IMR-90 (cell line): ENCODE measurements at regions not wholly inside any gene's neighbourhood (a gene's known extent, or its start where the extent isn't known, plus 50 kb on each side); places are given as distances from the start of the nearest gene placed in this dataset.

Source experiments
- ATAC-seq: fragments of 200-7000 bp; cut with Tn5 transposase; 2 replicates; pipeline ENCODE4 v1.9.1; 2020; ENCODE audit warnings: low read depth, mild to moderate bottlenecking, moderate library complexity
- BruUV-seq: library from RNA; stranded (reverse); fragments of 400-500 nt; replicated peaks from 2 replicates; lab custom pipeline; 2021; lab: Mats Ljungman, UMichigan
- CTCF ChIA-PET: fragments of 300-600 bp; formaldehyde crosslinking; extraction: SDS; loops from one replicate; lab custom pipeline; 2021; ENCODE audit warnings: antibody characterized with exemption; lab: Yijun Ruan, JAX
- POLR2A ChIA-PET: fragments of 300-600 bp; sonication (Branson Sonifier 250); formaldehyde crosslinking; loops from one replicate; lab custom pipeline; 2022; ENCODE audit warnings: antibody characterized with exemption; ENCODE audit not compliant: unreplicated experiment; lab: Charles Lee
- DNase-seq: peaks from one replicate; pipeline ENCODE4 v3.0.0; 2013
- H2AFZ ChIP-seq: replicated peaks from 2 replicates; pipeline ENCODE3; 2013; ENCODE audit warnings: low read length, mild to moderate bottlenecking; ENCODE audit not compliant: poor library complexity
- H2AK5ac ChIP-seq: 2 replicates; pipeline ENCODE4 v1.6.1; 2013; ENCODE audit warnings: low read depth, low read length, inconsistent platforms
- H2AK9ac ChIP-seq: replicated peaks from 2 replicates; pipeline ENCODE3; 2013; ENCODE audit warnings: mild to moderate bottlenecking, low read depth, low read length, moderate library complexity; ENCODE audit not compliant: poor library complexity
- H2BK120ac ChIP-seq: 2 replicates; pipeline ENCODE4 v1.6.1; 2013; ENCODE audit warnings: low read depth, low read length, inconsistent platforms
- H2BK15ac ChIP-seq: 3 replicates; pipeline ENCODE4 v1.6.1; 2013; ENCODE audit warnings: low read depth, low read length, inconsistent platforms
- H2BK20ac ChIP-seq: 2 replicates; pipeline ENCODE4 v1.6.1; 2013; ENCODE audit warnings: low read depth, mild to moderate bottlenecking, inconsistent platforms, low read length, moderate library complexity
- H2BK5ac ChIP-seq: 2 replicates; pipeline ENCODE4 v1.6.1; 2013; ENCODE audit warnings: mild to moderate bottlenecking, low read depth, low read length, inconsistent platforms; ENCODE audit not compliant: poor library complexity, severe bottlenecking
- H3K14ac ChIP-seq: replicated peaks from 2 replicates; pipeline ENCODE4 v1.6.1; 2013; ENCODE audit warnings: low read depth, low read length, inconsistent platforms
- H3K18ac ChIP-seq: 2 replicates; pipeline ENCODE4 v1.6.1; 2013; ENCODE audit warnings: low read depth, low read length, control low read depth
- H3K23ac ChIP-seq: 2 replicates; pipeline ENCODE4 v1.6.1; 2013; ENCODE audit warnings: low read depth, low read length, inconsistent platforms
- H3K27ac ChIP-seq: 2 replicates; pipeline ENCODE4 v1.5.1; 2013; ENCODE audit warnings: mild to moderate bottlenecking, control low read depth, low read length; ENCODE audit not compliant: insufficient read depth
- H3K27me3 ChIP-seq: 2 replicates; pipeline ENCODE4 v1.6.1; 2013; ENCODE audit warnings: low read length; ENCODE audit not compliant: control insufficient read depth, insufficient read depth
- H3K36me3 ChIP-seq: 2 replicates; pipeline ENCODE4 v1.6.1; 2013; ENCODE audit warnings: low read length, mixed read lengths; ENCODE audit not compliant: control insufficient read depth, insufficient read depth
- H3K4ac ChIP-seq: 2 replicates; pipeline ENCODE4 v1.6.1; 2013; ENCODE audit warnings: low read depth, low read length, inconsistent platforms
- H3K4me1 ChIP-seq: 2 replicates; pipeline ENCODE4 v1.6.1; 2013; ENCODE audit warnings: low read length, mixed read lengths; ENCODE audit not compliant: control insufficient read depth, insufficient read depth
- H3K4me2 ChIP-seq: 2 replicates; pipeline ENCODE4 v1.6.1; 2013; ENCODE audit warnings: low read depth, mild to moderate bottlenecking, control low read depth, low read length, moderate library complexity
- H3K4me3 ChIP-seq: 2 replicates; pipeline ENCODE4 v1.5.1; 2013; ENCODE audit warnings: low read depth, mild to moderate bottlenecking, control low read depth, low read length, moderate library complexity; ENCODE audit not compliant: insufficient read depth
- H3K56ac ChIP-seq: 2 replicates; pipeline ENCODE4 v1.6.1; 2013; ENCODE audit warnings: low read length, inconsistent platforms; ENCODE audit not compliant: insufficient read depth; ENCODE audit errors: extremely low read depth
- H3K79me1 ChIP-seq, 2 experiments: 2 replicates each; pipeline ENCODE4 v1.6.1; 2013; ENCODE audit warnings: low read length in 2 of 2, inconsistent platforms in 1 of 2, low read depth in 1 of 2
- H3K9ac ChIP-seq: 2 replicates; pipeline ENCODE4 v1.6.1; 2013; ENCODE audit warnings: low read depth, low read length, control low read depth
- H3K9me1 ChIP-seq: 2 replicates; pipeline ENCODE4 v1.6.1; 2013; ENCODE audit warnings: low read length, inconsistent platforms; ENCODE audit not compliant: insufficient read depth
- H3K9me3 ChIP-seq: 2 replicates; pipeline ENCODE4 v1.6.1; 2013; ENCODE audit warnings: low read length; ENCODE audit not compliant: control insufficient read depth, insufficient read depth
- H4K20me1 ChIP-seq: 2 replicates; pipeline ENCODE4 v1.6.1; 2013; ENCODE audit warnings: low read length, inconsistent platforms; ENCODE audit not compliant: insufficient read depth
- H4K5ac ChIP-seq: 2 replicates; pipeline ENCODE4 v1.6.1; 2013; ENCODE audit warnings: mild to moderate bottlenecking, low read depth, low read length, control low read depth
- H4K8ac ChIP-seq, 2 experiments: 2 replicates each; pipeline ENCODE4 v1.6.1; 2013; ENCODE audit warnings: low read depth in 2 of 2, low read length in 2 of 2, control low read depth in 1 of 2, inconsistent platforms in 1 of 2
- H4K91ac ChIP-seq: 2 replicates; pipeline ENCODE4 v1.6.1; 2013; ENCODE audit warnings: low read depth, low read length, inconsistent platforms; ENCODE audit not compliant: insufficient read depth
- CEBPB ChIP-seq: IDR thresholded peaks from 2 replicates; pipeline ENCODE4 v1.6.1; 2012; ENCODE audit warnings: low read depth, low read length, improper control_type of control experiment
- FOS ChIP-seq: fragments of 150-350 bp; IDR thresholded peaks from 2 replicates; pipeline ENCODE4 v1.6.1; 2016; ENCODE audit warnings: low read depth, low read length
- MXI1 ChIP-seq: IDR thresholded peaks from 2 replicates; pipeline ENCODE4 v1.6.1; 2012; ENCODE audit warnings: low read depth, mild to moderate bottlenecking, low read length, moderate library complexity, borderline replicate concordance
- POLR2A ChIP-seq: IDR thresholded peaks from 2 replicates; pipeline ENCODE4 v1.6.1; 2012; ENCODE audit warnings: mild to moderate bottlenecking, low read depth, low read length
- WGBS, 2 experiments: methylation state at CpG; one replicate each; pipeline versions ENCODE4 v1.1.5 to v1.1.7; 2013; ENCODE audit warnings: missing lambda C conversion rate in 2 of 2; ENCODE audit not compliant: insufficient read length in 1 of 2; ENCODE audit errors: extremely low coverage in 2 of 2; 5-methylcytosine and 5-hydroxymethylcytosine counted together
- dilution Hi-C: fragments of 300-500 bp; cut with HindIII; formaldehyde crosslinking; loops from one replicate; pipeline ENCODE4 v1.14.3; 2018; ENCODE audit warnings: low sequenced_read_pairs; ENCODE audit not compliant: unreplicated experiment
- in situ Hi-C: fragments of 300-500 bp; cut with MboI; formaldehyde crosslinking; loops from 3 replicates; pipeline ENCODE4 v1.14.3; 2019; ENCODE audit warnings: low sequenced_read_pairs, inconsistent platforms, mixed read lengths
- intact Hi-C: fragments of 100-400 bp; cut with micrococcal nuclease; formaldehyde crosslinking; loops from 2 replicates; pipeline ENCODE4 v1.10.0; 2022
- TF ChIP-seq, protein P1 (sequence below): fragments of 150-350 bp; IDR thresholded peaks from 2 replicates; pipeline ENCODE4 v1.6.1; 2017; ENCODE audit warnings: mild to moderate bottlenecking, antibody characterized with exemption, low read length, low read depth

DNA sequence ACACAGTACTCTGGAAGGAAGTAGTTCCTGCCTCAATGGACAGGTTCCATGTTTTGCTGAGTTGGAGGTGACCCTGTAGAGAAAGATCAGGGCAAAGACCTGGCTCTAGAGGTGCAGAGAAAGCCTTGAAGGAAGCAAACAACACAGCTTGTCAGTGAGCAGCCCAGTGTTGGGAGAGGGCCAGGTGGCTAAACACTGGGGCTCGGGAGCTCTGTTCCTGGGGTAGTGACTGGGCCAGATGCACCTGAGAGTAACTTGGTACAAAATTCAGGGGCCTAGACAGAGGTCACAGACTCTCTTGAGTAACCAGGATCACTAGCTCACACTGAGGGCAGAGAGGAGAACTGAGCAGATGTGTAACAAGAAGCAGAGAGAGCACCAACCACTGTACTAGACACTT is 138.4 kb upstream of the NALF2 start:
- intact Hi-C loops, result no loop called here
- no CpG with 5 or more reads among the region's 1 CpG for WGBS, 2 experiments
- Histone ChIP-seq H2AK9ac (no peak overlapping the region), H3K9ac (no peak overlapping the region), H4K91ac (no peak overlapping the region), H3K4me3 (no peak overlapping the region), H3K27ac (no peak overlapping the region), H3K79me1 (no peaks in the 10 kb centered on the region), H2BK5ac (no peak overlapping the region), H3K4me2 (no peak overlapping the region), H3K9me3 (no peaks in the 10 kb centered on the region), H3K18ac (no peak overlapping the region), H3K27me3 (peaks cover 20% of the 10 kb centered on the region), H2AK5ac (no peak overlapping the region), H2AFZ (no peak overlapping the region), H3K14ac (no peak overlapping the region), H2BK120ac (no peak overlapping the region), H2BK20ac (no peak overlapping the region), H3K4ac (no peak overlapping the region), H4K20me1 (no peaks in the 10 kb centered on the region), H4K5ac (no peak overlapping the region), H3K4me1 (no peaks in the 10 kb centered on the region), H3K9me1 (no peaks in the 10 kb centered on the region), H3K23ac (no peak overlapping the region), H2BK15ac (no peak overlapping the region), H4K8ac (no peak overlapping the region), H3K56ac (no peak overlapping the region), H3K36me3 (no peaks in the 10 kb centered on the region)
- BruUV-seq, result no TSS peak
- dilution Hi-C loops, result no loop called here
- in situ Hi-C loops, result no loop called here
- ATAC-seq, result no peak
- ChIA-PET POLR2A (no interaction called here), CTCF (no interaction called here)
- no peak for DNase-seq
- TF ChIP-seq MXI1 (no peak), POLR2A (no peak), CEBPB (no peak), FOS (no peak)
- TF ChIP-seq, protein P1, sequence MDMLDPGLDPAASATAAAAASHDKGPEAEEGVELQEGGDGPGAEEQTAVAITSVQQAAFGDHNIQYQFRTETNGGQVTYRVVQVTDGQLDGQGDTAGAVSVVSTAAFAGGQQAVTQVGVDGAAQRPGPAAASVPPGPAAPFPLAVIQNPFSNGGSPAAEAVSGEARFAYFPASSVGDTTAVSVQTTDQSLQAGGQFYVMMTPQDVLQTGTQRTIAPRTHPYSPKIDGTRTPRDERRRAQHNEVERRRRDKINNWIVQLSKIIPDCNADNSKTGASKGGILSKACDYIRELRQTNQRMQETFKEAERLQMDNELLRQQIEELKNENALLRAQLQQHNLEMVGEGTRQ, result no peak
